ENCODE measurements at regions not wholly inside any gene's neighbourhood (a gene's known extent, or its start where the extent isn't known, plus 50 kb on each side); places are given as distances from the start of the nearest gene placed in this dataset.

DNA sequence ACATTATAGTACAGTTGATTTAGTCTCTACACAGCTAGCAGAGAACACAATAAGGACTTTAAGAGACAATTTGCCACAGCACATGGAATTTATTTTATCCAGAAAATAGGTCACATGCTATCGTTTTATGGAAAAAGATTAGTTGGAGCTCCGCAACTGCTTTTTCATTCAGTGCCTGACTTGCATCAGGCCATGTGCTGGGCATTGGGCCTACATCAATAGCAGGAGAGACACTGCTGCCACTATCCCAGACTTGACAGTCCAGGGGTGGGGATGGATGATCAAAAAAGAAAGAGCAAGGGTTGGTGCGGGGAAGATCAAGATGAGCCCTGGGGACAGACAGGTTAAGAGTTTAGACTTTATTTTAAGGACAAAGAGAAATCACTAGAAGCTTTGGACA, 75.2 kb upstream of the C3orf80 start:
- TF ChIP-seq CTCF (IDR thresholded peaks at IDR 0.05) (no peak), KDM1A (IDR thresholded peaks at IDR 0.05; ENCODE audit: low read depth) (no peak), ELK1 (IDR thresholded peaks at IDR 0.05; ENCODE audit: low read depth, low read length) (no peak), EP300 (IDR thresholded peaks at IDR 0.05) (no peak), POLR2A (IDR thresholded peaks at IDR 0.05; ENCODE audit: low read length) (no peak), POLR2AphosphoS2 (conservative IDR thresholded peaks at IDR 0.05; ENCODE audit: low read length) (no peak), FOSL2 (IDR thresholded peaks at IDR 0.05) (no peak), FOSL2 (CRISPR knock-in tag; IDR thresholded peaks at IDR 0.05) (no peak), CEBPB (IDR thresholded peaks at IDR 0.05) (no peak), ZC3H11A (IDR thresholded peaks at IDR 0.05) (no peak), BHLHE40 (IDR thresholded peaks at IDR 0.05; ENCODE audit: low read depth, low read length) (no peak)
- TF ChIP-seq, protein P1, sequence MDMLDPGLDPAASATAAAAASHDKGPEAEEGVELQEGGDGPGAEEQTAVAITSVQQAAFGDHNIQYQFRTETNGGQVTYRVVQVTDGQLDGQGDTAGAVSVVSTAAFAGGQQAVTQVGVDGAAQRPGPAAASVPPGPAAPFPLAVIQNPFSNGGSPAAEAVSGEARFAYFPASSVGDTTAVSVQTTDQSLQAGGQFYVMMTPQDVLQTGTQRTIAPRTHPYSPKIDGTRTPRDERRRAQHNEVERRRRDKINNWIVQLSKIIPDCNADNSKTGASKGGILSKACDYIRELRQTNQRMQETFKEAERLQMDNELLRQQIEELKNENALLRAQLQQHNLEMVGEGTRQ (IDR thresholded peaks at IDR 0.05), result no peak
- TF ChIP-seq, protein P2, sequence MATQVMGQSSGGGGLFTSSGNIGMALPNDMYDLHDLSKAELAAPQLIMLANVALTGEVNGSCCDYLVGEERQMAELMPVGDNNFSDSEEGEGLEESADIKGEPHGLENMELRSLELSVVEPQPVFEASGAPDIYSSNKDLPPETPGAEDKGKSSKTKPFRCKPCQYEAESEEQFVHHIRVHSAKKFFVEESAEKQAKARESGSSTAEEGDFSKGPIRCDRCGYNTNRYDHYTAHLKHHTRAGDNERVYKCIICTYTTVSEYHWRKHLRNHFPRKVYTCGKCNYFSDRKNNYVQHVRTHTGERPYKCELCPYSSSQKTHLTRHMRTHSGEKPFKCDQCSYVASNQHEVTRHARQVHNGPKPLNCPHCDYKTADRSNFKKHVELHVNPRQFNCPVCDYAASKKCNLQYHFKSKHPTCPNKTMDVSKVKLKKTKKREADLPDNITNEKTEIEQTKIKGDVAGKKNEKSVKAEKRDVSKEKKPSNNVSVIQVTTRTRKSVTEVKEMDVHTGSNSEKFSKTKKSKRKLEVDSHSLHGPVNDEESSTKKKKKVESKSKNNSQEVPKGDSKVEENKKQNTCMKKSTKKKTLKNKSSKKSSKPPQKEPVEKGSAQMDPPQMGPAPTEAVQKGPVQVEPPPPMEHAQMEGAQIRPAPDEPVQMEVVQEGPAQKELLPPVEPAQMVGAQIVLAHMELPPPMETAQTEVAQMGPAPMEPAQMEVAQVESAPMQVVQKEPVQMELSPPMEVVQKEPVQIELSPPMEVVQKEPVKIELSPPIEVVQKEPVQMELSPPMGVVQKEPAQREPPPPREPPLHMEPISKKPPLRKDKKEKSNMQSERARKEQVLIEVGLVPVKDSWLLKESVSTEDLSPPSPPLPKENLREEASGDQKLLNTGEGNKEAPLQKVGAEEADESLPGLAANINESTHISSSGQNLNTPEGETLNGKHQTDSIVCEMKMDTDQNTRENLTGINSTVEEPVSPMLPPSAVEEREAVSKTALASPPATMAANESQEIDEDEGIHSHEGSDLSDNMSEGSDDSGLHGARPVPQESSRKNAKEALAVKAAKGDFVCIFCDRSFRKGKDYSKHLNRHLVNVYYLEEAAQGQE (IDR thresholded peaks at IDR 0.05), result no peak
